Astrocyte of the cerebellum (primary cell): ENCODE measurements at regions not wholly inside any gene's neighbourhood (a gene's known extent, or its start where the extent isn't known, plus 50 kb on each side); places are given as distances from the start of the nearest gene placed in this dataset.
A peak's percentile ranks its signal among the peaks of the same experiment; 100 is the strongest.
"Not testable (repeated sequence)": the region's sequence is repeated elsewhere in the genome, so short reads cannot be mapped to it uniquely, and the experiment has no call there.

ENCODE experiments used
- DNase-seq: peaks from one replicate; pipeline ENCODE4 v3.0.0-alpha.2; 2011; ENCODE audit warnings: low read depth
- H3K4me3 ChIP-seq: 2 replicates; pipeline ENCODE4 v1.5.1; 2011; ENCODE audit warnings: mild to moderate bottlenecking, low read depth, low read length, moderate library complexity
- CTCF ChIP-seq: IDR thresholded peaks from 2 replicates; pipeline ENCODE4 v1.5.1; 2012; ENCODE audit warnings: low read length, low read depth, moderate library complexity, mild to moderate bottlenecking; ENCODE audit errors: missing control alignments
- in situ Hi-C: cut with HindIII; loops from 2 replicates; pipeline ENCODE4 v1.10.0; 2017; ENCODE audit warnings: low sequenced_read_pairs

DNA sequence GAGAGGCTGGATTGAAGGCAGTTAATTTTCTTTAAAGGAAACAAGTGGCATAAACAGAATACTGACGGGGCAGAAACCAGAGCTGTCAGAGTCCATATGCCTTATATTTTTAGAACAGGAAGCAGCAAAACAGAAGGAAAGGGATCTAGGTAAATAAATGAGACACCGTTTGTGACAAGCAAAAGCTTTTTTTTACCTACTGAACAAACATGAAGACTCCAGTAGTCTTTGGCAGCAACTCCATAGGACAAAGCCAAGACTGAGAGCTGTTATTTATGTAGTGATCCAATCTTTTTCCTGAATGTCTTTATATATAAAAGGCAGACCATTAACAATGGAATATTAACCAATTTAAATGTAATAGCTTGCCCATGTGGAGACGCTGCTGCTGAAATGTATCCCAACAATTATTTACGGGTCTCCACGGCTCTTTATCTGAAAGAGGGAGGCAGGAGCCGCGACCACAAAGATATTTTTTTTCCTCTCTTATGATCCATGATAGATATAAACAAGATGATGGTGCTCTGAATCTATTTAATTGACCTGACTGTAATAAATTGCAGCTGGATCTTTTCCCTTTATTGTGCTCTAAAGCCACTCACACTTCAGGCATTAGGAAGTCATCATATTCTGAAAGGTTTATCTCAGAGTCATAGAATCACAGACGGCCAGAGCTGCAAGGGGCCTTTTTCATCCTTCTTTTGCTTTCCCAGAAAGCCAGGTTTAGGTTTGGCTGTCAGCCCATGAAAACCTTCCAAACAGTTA, 687.8 kb downstream of the EFNB2 start:
- no peak for TF ChIP-seq CTCF
- peak; percentile 78 for DNase-seq
- no peak overlapping the region for H3K4me3 ChIP-seq
- in situ Hi-C loops, result no loop called here

DNA sequence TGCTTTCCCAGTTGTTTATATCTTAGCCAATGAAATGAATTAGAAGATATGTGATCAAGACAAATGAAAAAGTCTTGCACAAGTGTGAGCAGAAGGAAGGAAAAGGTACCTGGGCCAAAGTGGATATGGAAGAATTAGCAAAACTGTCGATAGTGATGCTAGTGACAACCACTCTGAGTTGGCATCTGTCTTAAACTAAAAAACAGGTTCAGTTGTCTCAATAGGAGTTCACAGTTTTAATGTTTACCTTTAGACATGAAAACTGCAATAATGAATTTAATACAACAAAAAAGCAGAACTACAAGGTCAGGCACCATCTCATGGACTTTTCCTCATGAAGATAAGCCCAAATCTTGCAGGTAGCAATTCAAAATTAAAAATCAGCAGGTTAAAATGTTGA, 688.5 kb downstream of the EFNB2 start:
- no peak overlapping the region for H3K4me3 ChIP-seq
- no peak for DNase-seq
- TF ChIP-seq CTCF, result no peak
- in situ Hi-C loops, result no loop called here

- no peak for DNase-seq
- TF ChIP-seq CTCF, result no peak
- in situ Hi-C loops, result no loop called here
- no peak overlapping the region for H3K4me3 ChIP-seq
These were observed 694.2 kb downstream of the EFNB2 start for GRCh38 chr13:105841286-105841685.

- H3K4me3 ChIP-seq, result no peak overlapping the region
- no peak for DNase-seq
- no peak for TF ChIP-seq CTCF
- in situ Hi-C loops, result no loop called here
These were observed 697.2 kb downstream of the EFNB2 start for GRCh38 chr13:105838231-105838630.

DNA sequence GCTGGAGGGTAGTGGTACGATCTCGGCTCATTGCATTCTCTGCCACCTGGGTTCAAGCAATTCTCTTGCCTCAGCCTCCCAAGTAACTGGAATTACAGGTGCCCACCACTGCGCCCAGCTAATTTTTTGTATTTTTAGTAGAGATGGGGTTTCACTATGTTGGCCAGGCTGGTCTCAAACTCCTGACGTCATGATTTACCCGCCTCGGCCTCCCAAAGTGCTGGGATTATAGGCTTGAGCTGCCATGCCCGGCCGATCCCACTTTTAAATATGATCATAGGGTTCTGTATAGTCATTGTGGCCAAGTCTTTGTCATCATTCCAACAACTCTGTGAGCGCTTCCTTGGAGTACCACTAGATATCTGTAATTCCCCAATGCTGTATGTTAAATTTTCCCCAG, 698.2 kb downstream of the EFNB2 start:
- in situ Hi-C loops, H3K4me3 ChIP-seq: not testable (repeated sequence)

GRCh38 chr13:105830821-105831220, 704.6 kb downstream of the EFNB2 start:
- in situ Hi-C loops, result no loop called here
- H3K4me3 ChIP-seq, result no peak overlapping the region
- TF ChIP-seq CTCF, result no peak
- no peak for DNase-seq

More for the DNA sequence above, 698.2 kb downstream of the EFNB2 start:
- not testable (repeated sequence) for DNase-seq

GRCh38 chr13:105827111-105827809, 708.2 kb downstream of the EFNB2 start:
- in situ Hi-C loops, result no loop called here
- DNase-seq, result no peak
- TF ChIP-seq CTCF, result no peak
- H3K4me3 ChIP-seq, result no peak overlapping the region
